SK-N-SH (cell line): ENCODE measurements at regions not wholly inside any gene's neighbourhood (a gene's known extent, or its start where the extent isn't known, plus 50 kb on each side); places are given as distances from the start of the nearest gene placed in this dataset.

ENCODE experiments used
- CTCF ChIA-PET: fragments of 300-600, 350-600 bp; formaldehyde crosslinking; extraction: SDS; loops from one replicate; lab custom pipeline; 2021; lab: Yijun Ruan, JAX
- POLR2A ChIA-PET: fragments of 350-600 bp; sonication (Branson Sonifier 250); formaldehyde crosslinking; extraction: SDS; loops from one replicate; lab custom pipeline; 2020; ENCODE audit warnings: antibody characterized with exemption, inconsistent platforms; lab: Yijun Ruan, JAX
- DNase-seq: peaks from one replicate; pipeline ENCODE4 v3.0.0; 2012
- H2AFZ ChIP-seq: fragments of 200-600 bp; sonication (generic); 2 replicates; pipeline ENCODE4 v1.8.1; 2016; ENCODE audit warnings: antibody characterized with exemption, mild to moderate bottlenecking, low read depth
- H3F3A ChIP-seq: fragments of 200-600 bp; sonication (generic); replicated peaks from 2 replicates; pipeline ENCODE3; 2016; ENCODE audit warnings: antibody characterized with exemption, mild to moderate bottlenecking; ENCODE audit not compliant: insufficient read depth
- H3K27ac ChIP-seq, 2 experiments: fragments of 200-500 bp in 1 of 2; fragments of 200-600 bp in 1 of 2; sonication (Bioruptor generic) in 1 of 2; sonication (generic), shearing (Covaris generic) in 1 of 2; 2 replicates each; pipeline versions ENCODE4 v1.5.1 to v1.6.1; 2014 to 2016; ENCODE audit warnings: low read depth in 2 of 2, inconsistent platforms in 1 of 2, low read length in 1 of 2, mild to moderate bottlenecking in 1 of 2, mixed read lengths in 1 of 2
- H3K27me3 ChIP-seq: fragments of 200-600 bp; sonication (generic), shearing (Covaris generic); 2 replicates; pipeline ENCODE4 v1.6.1; 2016; ENCODE audit warnings: mixed run types; ENCODE audit not compliant: insufficient read depth
- H3K36me3 ChIP-seq, 2 experiments: fragments of 200-500 bp in 1 of 2; fragments of 200-600 bp in 1 of 2; sonication (Bioruptor generic) in 1 of 2; sonication (generic) in 1 of 2; replicated peaks in 1 of 2; 2 replicates each; pipeline versions ENCODE3 to v1.5.1; 2014 to 2016; ENCODE audit warnings: low read length in 1 of 2, mild to moderate bottlenecking in 1 of 2; ENCODE audit not compliant: insufficient read depth in 2 of 2, control insufficient read depth in 1 of 2
- H3K4me1 ChIP-seq, 2 experiments: fragments of 200-500 bp in 1 of 2; fragments of 200-600 bp in 1 of 2; sonication (Bioruptor generic) in 1 of 2; sonication (generic), shearing (Covaris generic) in 1 of 2; 2 replicates each; pipeline versions ENCODE4 v1.5.1 to v1.6.1; 2014 to 2016; ENCODE audit warnings: low read depth in 1 of 2, low read length in 1 of 2, mixed run types in 1 of 2; ENCODE audit not compliant: insufficient read depth in 2 of 2, control insufficient read depth in 1 of 2
- H3K4me2 ChIP-seq: fragments of 200-600 bp; sonication (generic), shearing (Covaris generic); 2 replicates; pipeline ENCODE4 v1.6.1; 2017; ENCODE audit warnings: mixed run types
- H3K4me3 ChIP-seq, 2 experiments: fragments of 200-500 bp in 1 of 2; fragments of 200-600 bp in 1 of 2; sonication (Bioruptor generic) in 1 of 2; sonication (generic), shearing (Covaris generic) in 1 of 2; 2 replicates each; pipeline versions ENCODE4 v1.5.1 to v1.8.1; 2014 to 2016; ENCODE audit warnings: low read depth in 2 of 2, inconsistent platforms in 1 of 2, low read length in 1 of 2, mild to moderate bottlenecking in 1 of 2, mixed read lengths in 1 of 2, moderate library complexity in 1 of 2
- H3K79me2 ChIP-seq: fragments of 200-600 bp; sonication (generic); 2 replicates; pipeline ENCODE4 v1.8.1; 2017; ENCODE audit warnings: mild to moderate bottlenecking; ENCODE audit not compliant: insufficient read depth
- H3K9ac ChIP-seq: fragments of 200-600 bp; sonication (generic); 2 replicates; pipeline ENCODE4 v1.6.1; 2017; ENCODE audit warnings: mixed run types
- H3K9me2 ChIP-seq: fragments of 200-600 bp; sonication (generic); 2 replicates; pipeline ENCODE4 v1.6.1; 2017; ENCODE audit warnings: mixed run types
- H3K9me3 ChIP-seq: fragments of 200-600 bp; sonication (generic); 2 replicates; pipeline ENCODE4 v1.6.1; 2017; ENCODE audit warnings: mixed run types, mild to moderate bottlenecking, moderate library complexity
- H4K20me1 ChIP-seq: fragments of 200-600 bp; sonication (generic); 2 replicates; pipeline ENCODE4 v1.6.1; 2017; ENCODE audit warnings: mild to moderate bottlenecking, mixed run types; ENCODE audit not compliant: insufficient read depth
- EZH2phosphoT487 ChIP-seq: fragments of 200-600 bp; sonication (generic); IDR thresholded peaks from 2 replicates; pipeline ENCODE4 v1.6.1; 2017; ENCODE audit warnings: low read depth, mixed run types, mild to moderate bottlenecking, antibody characterized with exemption, moderate library complexity, borderline replicate concordance
- FOXM1 ChIP-seq: IDR thresholded peaks from 2 replicates; pipeline ENCODE4 v1.4.0; 2012; ENCODE audit warnings: low read depth, mild to moderate bottlenecking
- GABPA ChIP-seq: IDR thresholded peaks from 2 replicates; pipeline ENCODE4 v1.4.0; 2012; ENCODE audit warnings: low read depth, mild to moderate bottlenecking
- GATA2 ChIP-seq: sonication (generic); formaldehyde crosslinking; IDR thresholded peaks from 2 replicates; pipeline ENCODE4 v1.5.0; 2020; ENCODE audit warnings: mild to moderate bottlenecking, missing genetic modification reagents
- MEF2A ChIP-seq: IDR thresholded peaks from 2 replicates; pipeline ENCODE4 v1.4.0; 2012; ENCODE audit warnings: low read depth, borderline replicate concordance
- NFIC ChIP-seq: IDR thresholded peaks from 2 replicates; pipeline ENCODE4 v1.4.0; 2012; ENCODE audit warnings: borderline replicate concordance
- NRF1 ChIP-seq: IDR thresholded peaks from 2 replicates; pipeline ENCODE4 v1.6.1; 2012; ENCODE audit warnings: low read depth, mild to moderate bottlenecking, low read length
- POLR2AphosphoS5 ChIP-seq: IDR thresholded peaks from 2 replicates; pipeline ENCODE4 v1.6.1; 2012; ENCODE audit warnings: low read depth, low read length
- RCOR1 ChIP-seq: fragments of 150-350 bp; IDR thresholded peaks from 2 replicates; pipeline ENCODE4 v1.6.1; 2017; ENCODE audit warnings: antibody characterized with exemption, low read length
- REST ChIP-seq: IDR thresholded peaks from 2 replicates; pipeline ENCODE4 v1.6.1; 2012; ENCODE audit warnings: mild to moderate bottlenecking, low read depth, low read length, moderate library complexity
- SIN3A ChIP-seq: IDR thresholded peaks from 2 replicates; pipeline ENCODE4 v1.6.1; 2012; ENCODE audit warnings: low read depth, mild to moderate bottlenecking, low read length, moderate library complexity, borderline replicate concordance
- YY1 ChIP-seq: IDR thresholded peaks from 2 replicates; pipeline ENCODE4 v1.4.0; 2012; ENCODE audit warnings: low read depth, mild to moderate bottlenecking
- WGBS: methylation state at CpG from one replicate; pipeline ENCODE4 v1.1.6; 2017; ENCODE audit warnings: low lambda C conversion rate; 5-methylcytosine and 5-hydroxymethylcytosine counted together
- TF ChIP-seq, protein P1 (sequence below): IDR thresholded peaks from 2 replicates; pipeline ENCODE4; 2012
- TF ChIP-seq, protein P2 (sequence below): fragments of 150-350 bp; IDR thresholded peaks from 2 replicates; pipeline ENCODE4 v1.6.1; 2017; ENCODE audit warnings: antibody characterized with exemption, low read length, low read depth, borderline replicate concordance

DNA sequence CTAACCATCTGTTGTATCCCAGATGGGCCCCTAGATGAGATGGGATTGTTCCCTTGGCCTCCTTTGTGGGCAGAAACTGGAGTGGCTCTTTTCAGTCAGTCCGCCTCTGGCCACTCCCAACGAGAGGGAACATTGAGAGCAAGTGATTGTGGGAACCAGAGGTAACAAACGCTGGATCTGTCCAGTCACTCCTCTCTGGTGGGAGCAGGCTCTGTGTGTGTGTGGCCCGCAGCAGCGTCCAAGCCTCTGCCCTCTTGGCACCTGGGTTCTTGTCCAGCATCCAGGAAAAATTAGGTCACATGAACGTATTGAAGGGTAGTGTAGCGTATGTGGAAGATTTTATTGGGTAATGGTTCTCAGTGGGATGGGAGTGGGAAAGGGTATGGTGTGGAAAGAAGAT lies 101.9 kb upstream of the COX10 start:
- Histone ChIP-seq H3K27ac (no peak overlapping the region), H3K27me3 (peaks cover 9% of the 10 kb centered on the region; the same call in 1 of the 2 replicates), H4K20me1 (no peaks in the 10 kb centered on the region), H3K36me3 (no peaks in the 10 kb centered on the region), H3F3A (no peaks in the 10 kb centered on the region), H3K4me2 (no peak overlapping the region), H3K9ac (no peak overlapping the region), H3K4me3 (no peak overlapping the region), H3K79me2 (no peaks in the 10 kb centered on the region), H3K4me1 (no peaks in the 10 kb centered on the region), H3K9me3 (no peaks in the 10 kb centered on the region), H3K9me2 (no peaks in the 10 kb centered on the region), H2AFZ (no peak overlapping the region)
- WGBS: 69% methylated on average over 7 of the region's 7 CpGs
- TF ChIP-seq NRF1: no peak
- no peak for TF ChIP-seq RCOR1
- TF ChIP-seq SIN3A: no peak
- no peak for TF ChIP-seq EZH2phosphoT487
- TF ChIP-seq FOXM1: no peak
- TF ChIP-seq, protein P1, sequence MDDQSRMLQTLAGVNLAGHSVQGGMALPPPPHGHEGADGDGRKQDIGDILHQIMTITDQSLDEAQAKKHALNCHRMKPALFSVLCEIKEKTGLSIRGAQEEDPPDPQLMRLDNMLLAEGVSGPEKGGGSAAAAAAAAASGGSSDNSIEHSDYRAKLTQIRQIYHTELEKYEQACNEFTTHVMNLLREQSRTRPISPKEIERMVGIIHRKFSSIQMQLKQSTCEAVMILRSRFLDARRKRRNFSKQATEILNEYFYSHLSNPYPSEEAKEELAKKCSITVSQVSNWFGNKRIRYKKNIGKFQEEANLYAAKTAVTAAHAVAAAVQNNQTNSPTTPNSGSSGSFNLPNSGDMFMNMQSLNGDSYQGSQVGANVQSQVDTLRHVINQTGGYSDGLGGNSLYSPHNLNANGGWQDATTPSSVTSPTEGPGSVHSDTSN: no peak
- TF ChIP-seq POLR2AphosphoS5: no peak
- no peak for TF ChIP-seq GABPA
- TF ChIP-seq MEF2A: no peak
- TF ChIP-seq YY1: no peak
- TF ChIP-seq, protein P2, sequence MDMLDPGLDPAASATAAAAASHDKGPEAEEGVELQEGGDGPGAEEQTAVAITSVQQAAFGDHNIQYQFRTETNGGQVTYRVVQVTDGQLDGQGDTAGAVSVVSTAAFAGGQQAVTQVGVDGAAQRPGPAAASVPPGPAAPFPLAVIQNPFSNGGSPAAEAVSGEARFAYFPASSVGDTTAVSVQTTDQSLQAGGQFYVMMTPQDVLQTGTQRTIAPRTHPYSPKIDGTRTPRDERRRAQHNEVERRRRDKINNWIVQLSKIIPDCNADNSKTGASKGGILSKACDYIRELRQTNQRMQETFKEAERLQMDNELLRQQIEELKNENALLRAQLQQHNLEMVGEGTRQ: no peak
- no peak for TF ChIP-seq NFIC
- no peak for TF ChIP-seq GATA2 (CRISPR knock-in tag)
- DNase-seq: no peak
- ChIA-PET CTCF (no interaction called here), POLR2A (no interaction called here)

DNA sequence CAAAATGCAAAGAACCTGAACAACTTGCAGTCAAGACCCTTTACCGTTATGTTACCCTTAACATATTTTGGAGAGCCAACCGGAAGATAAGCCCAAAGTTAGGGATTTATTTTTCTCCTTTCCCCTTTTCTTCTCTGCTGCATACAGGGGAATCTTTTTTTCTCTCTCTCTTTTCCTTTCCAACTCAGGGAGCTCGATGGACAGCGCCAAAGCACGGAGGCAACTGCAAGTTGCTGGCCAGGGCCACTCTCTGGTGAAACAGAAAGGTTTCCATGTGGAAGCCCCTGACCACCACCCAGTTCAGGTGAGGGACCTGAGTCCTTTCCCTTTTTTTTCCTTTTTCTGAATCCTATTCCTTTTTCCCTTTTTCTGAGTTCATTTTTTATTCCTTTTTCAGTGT lies 98.8 kb upstream of the COX10 start:
- POLR2A ChIA-PET: no interaction called here
- H4K20me1 ChIP-seq: no peaks in the 10 kb centered on the region
- no peaks in the 10 kb centered on the region for H3K9me2 ChIP-seq
- no peaks in the 10 kb centered on the region for H3K36me3 ChIP-seq
- TF ChIP-seq REST (peak; percentile 80; the same call in 1 of the 2 replicates), POLR2AphosphoS5 (no peak)
- H3K9me3 ChIP-seq: no peaks in the 10 kb centered on the region
- H3F3A ChIP-seq: no peaks in the 10 kb centered on the region
- peak overlapping the region; percentile 17 to 49; a peak in 3 of 4 replicates for H3K4me3 ChIP-seq
- no peak overlapping the region for H2AFZ ChIP-seq
- H3K4me2 ChIP-seq: peak overlapping the region; percentile 44; the same call in 1 of the 2 replicates
- no peak overlapping the region for H3K27ac ChIP-seq
- 57% methylated on average over 5 of the region's 5 CpGs for whole genome bisulfite sequencing
- H3K9ac ChIP-seq: no peak overlapping the region
- peaks cover 9% of the 10 kb centered on the region; the same call in 1 of the 2 replicates for H3K27me3 ChIP-seq
- DNase-seq: no peak
- H3K4me1 ChIP-seq: no peaks in the 10 kb centered on the region
- no peaks in the 10 kb centered on the region for H3K79me2 ChIP-seq
- CTCF ChIA-PET: no interaction called here
